HG02623 (cell line): ENCODE measurements at regions not wholly inside any gene's neighbourhood (a gene's known extent, or its start where the extent isn't known, plus 50 kb on each side); places are given as distances from the start of the nearest gene placed in this dataset.

Source experiments
- ATAC-seq: cut with Tn5 transposase; IDR thresholded peaks from one replicate; pipeline ENCODE4 v1.9.1; 2021; ENCODE audit warnings: moderate library complexity; ENCODE audit not compliant: unreplicated experiment

- no peak for ATAC-seq
These were observed 91.5 kb upstream of the STK39 start for GRCh38 chr2:168338803-168339437.

GRCh38 chr2:168340931-168341330, 93.5 kb upstream of the STK39 start:
- no peak for ATAC-seq

GRCh38 chr2:168343586-168343985, 96.2 kb upstream of the STK39 start:
- no peak for ATAC-seq

GRCh38 chr2:168344706-168345105, 97.3 kb upstream of the STK39 start:
- no peak for ATAC-seq

GRCh38 chr2:168345601-168346000, 98.2 kb upstream of the STK39 start:
- ATAC-seq: peak; percentile 44

- peak; percentile 60 for ATAC-seq
These were observed 99.5 kb upstream of the STK39 start for GRCh38 chr2:168346725-168347477.

GRCh38 chr2:168348076-168348475, 100.7 kb upstream of the STK39 start:
- peak; percentile 56 for ATAC-seq

- no peak for ATAC-seq
These were observed 103.0 kb upstream of the STK39 start for GRCh38 chr2:168350380-168350779.

GRCh38 chr2:168353251-168353650, 102.8 kb upstream of the CERS6 start:
- no peak for ATAC-seq

- no peak for ATAC-seq
These were observed 101.6 kb upstream of the CERS6 start for GRCh38 chr2:168354499-168354898.

GRCh38 chr2:168355121-168355520, 101.0 kb upstream of the CERS6 start:
- ATAC-seq: no peak

GRCh38 chr2:168355779-168356476, 100.1 kb upstream of the CERS6 start:
- no peak for ATAC-seq

GRCh38 chr2:168356477-168356835, 99.6 kb upstream of the CERS6 start:
- ATAC-seq: no peak

GRCh38 chr2:168357797-168358472, 98.1 kb upstream of the CERS6 start:
- ATAC-seq: no peak

GRCh38 chr2:168359082-168359481, 97.0 kb upstream of the CERS6 start:
- no peak for ATAC-seq

- ATAC-seq: peak; percentile 58
These were observed 92.6 kb upstream of the CERS6 start for GRCh38 chr2:168363347-168364092.

GRCh38 chr2:168365094-168365621, 90.9 kb upstream of the CERS6 start:
- no peak for ATAC-seq

- ATAC-seq: no peak
These were observed 87.0 kb upstream of the CERS6 start for GRCh38 chr2:168369031-168369430.

GRCh38 chr2:168371273-168372019, 84.6 kb upstream of the CERS6 start:
- ATAC-seq: peak; percentile 98

GRCh38 chr2:168373468-168373867, 82.6 kb upstream of the CERS6 start:
- no peak for ATAC-seq
